NCI-H1417 treated with DMSO at 0.1 percent for 48 hours (cell line): ENCODE measurements at regions not wholly inside any gene's neighbourhood (a gene's known extent, or its start where the extent isn't known, plus 50 kb on each side); places are given as distances from the start of the nearest gene placed in this dataset.
"Not testable (repeated sequence)": the region's sequence is repeated elsewhere in the genome, so short reads cannot be mapped to it uniquely, and the experiment has no call there.

ENCODE experiments used
- DNase-seq: peaks from one replicate; lab custom pipeline; 2025; lab: John Stamatoyannopoulos, UW

DNA sequence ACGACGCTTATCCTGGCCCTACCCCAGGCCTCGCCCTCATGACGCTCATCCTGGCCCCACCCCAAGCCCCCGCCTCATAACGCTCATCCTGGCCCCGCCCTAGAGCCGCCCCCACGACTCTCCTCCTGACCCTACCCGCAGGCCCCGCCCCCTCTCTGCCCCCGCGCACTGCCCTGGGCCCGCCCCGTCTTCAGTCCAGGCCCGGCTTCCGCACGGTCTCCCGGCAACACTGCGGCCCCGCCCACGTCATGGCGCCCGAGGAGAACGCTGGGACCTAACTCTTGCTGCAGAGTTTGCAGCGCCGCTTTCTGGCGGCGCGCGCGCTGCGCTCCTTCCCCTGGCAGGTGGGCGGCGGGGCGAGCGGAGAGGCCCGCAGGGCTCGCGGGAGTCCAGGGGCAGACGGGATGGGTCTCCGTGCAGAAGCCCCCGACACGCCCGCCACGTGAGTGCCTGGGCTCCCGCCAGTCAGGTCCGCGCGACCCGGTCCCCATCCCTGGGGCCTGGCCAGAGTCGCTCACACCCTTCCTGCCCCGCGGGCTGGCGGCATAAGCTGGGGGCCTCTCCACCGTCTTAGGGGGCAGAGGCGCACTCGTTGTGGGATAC, 52.5 kb upstream of the ROPN1B start:
- peak; percentile 63 for DNase-seq

DNA sequence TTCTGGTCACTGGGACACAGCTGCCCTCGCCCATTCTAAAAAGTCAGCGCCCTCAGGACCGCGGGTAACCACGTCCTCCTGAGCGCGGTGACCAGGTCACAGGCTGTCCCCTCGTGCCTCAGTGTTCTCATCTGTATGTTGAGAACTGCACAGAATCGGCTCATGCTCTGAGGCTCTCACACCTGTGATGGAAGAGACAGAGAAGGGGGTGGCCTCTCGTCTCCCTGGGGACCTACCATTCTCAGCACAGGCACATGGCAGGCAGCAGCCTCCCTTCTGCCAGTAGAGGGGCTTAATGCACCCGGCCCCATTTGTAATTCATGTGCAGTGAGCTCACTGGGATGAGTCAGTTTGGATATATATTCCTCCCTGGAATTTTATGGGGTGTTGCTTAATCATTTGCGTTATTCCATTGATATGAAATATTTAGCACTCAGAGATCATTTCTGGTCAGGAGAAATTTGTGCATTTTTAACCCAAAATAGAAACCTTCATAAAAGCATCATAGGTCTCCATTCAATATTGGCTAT, 51.9 kb upstream of the ROPN1B start:
- not testable (repeated sequence) for DNase-seq

DNA sequence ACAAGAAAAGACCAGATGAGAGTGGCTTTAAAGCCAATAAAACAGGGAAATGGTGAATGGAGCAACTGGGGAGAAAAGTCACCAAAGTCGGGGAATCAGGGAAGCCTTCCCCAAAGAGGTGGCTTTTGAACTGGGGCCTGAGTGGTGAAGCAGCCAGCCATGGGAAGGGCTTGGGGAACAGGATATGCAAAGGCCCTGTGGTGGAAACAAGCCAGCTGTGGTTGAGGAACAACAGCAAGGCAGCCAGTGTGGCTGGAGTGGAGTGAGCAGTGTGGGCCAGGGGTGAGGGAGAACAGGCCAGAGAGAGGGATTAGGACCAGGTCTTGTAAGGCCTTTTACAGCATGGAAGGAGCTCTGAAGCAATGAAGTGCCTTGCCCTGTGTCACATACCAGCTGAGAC, 51.0 kb upstream of the ROPN1B start:
- DNase-seq, result not testable (repeated sequence)

DNA sequence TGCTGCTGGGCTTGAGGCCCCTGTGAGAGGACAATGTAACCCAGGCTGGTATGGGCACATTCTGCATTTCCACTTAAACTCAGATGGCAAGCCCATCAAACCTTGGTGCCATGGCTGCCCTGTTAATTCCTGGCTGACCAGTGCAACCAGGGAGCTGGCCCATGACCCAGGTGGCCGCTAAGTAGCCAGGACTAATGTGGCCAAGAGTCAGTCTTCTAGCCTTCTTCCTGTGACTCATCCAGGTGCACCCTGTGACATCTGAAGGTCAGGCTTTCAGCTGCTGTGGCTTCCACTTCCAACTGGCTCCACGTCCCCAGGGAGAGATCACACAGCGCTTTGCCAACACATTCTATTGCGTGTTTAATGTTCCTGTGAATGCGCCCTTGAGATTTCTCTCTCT, 50.5 kb upstream of the ROPN1B start:
- not testable (repeated sequence) for DNase-seq

DNA sequence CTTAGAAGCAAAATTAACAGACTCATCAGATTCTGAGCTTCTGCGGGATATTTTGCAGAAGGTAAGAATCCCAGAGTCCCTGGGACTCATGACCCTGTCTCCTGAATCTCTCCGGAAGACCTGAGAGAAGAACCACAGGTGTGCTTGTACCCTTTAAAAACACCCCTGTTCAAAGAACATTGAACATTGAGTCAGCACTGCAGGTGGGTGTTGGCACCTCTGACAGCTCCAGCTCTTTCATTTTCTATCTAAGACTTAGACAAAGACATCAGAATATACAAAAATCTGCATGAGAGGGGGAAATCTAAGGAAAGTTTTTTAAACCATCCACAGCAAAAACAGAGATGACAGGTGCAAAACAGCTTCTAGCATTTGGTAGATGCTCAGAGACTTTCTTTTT, 50.1 kb upstream of the ROPN1B start:
- not testable (repeated sequence) for DNase-seq
